ENCODE measurements at regions not wholly inside any gene's neighbourhood (a gene's known extent, or its start where the extent isn't known, plus 50 kb on each side); places are given as distances from the start of the nearest gene placed in this dataset.

DNA sequence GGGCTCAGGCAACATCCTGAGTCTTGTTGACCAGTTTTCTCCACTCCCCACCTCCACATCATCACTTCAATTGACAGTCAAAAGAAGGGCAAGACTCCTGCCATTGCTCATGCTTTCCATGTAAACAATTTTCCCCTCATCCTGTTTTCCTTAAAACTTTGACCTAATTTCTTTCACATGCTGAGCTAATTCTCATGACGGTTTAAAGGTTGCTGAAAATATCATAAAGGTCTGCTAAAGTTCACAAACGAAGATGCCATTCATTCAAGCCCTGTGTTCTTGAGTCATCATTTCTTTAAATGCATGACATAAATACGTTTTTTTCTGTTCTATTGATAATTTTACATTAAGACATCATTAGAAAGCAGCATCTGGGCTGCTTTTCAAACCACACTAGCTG lies 353.9 kb downstream of the NKX6-1 start:
- TF ChIP-seq, protein P1, sequence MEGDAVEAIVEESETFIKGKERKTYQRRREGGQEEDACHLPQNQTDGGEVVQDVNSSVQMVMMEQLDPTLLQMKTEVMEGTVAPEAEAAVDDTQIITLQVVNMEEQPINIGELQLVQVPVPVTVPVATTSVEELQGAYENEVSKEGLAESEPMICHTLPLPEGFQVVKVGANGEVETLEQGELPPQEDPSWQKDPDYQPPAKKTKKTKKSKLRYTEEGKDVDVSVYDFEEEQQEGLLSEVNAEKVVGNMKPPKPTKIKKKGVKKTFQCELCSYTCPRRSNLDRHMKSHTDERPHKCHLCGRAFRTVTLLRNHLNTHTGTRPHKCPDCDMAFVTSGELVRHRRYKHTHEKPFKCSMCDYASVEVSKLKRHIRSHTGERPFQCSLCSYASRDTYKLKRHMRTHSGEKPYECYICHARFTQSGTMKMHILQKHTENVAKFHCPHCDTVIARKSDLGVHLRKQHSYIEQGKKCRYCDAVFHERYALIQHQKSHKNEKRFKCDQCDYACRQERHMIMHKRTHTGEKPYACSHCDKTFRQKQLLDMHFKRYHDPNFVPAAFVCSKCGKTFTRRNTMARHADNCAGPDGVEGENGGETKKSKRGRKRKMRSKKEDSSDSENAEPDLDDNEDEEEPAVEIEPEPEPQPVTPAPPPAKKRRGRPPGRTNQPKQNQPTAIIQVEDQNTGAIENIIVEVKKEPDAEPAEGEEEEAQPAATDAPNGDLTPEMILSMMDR (IDR thresholded peaks at IDR 0.05) = no peak
- no peak for TF ChIP-seq POLR2AphosphoS5 (IDR thresholded peaks at IDR 0.05; ENCODE audit: insufficient read depth in 1 of 2, low read depth in 1 of 2)

Measured in vagina (tissue), 2 donors.